ENCODE measurements at regions not wholly inside any gene's neighbourhood (a gene's known extent, or its start where the extent isn't known, plus 50 kb on each side); places are given as distances from the start of the nearest gene placed in this dataset.

GRCh38 chr18:66728951-66729350 is 125.1 kb upstream of the CDH19 start:
- no peaks in the 10 kb centered on the region for H3K36me3 ChIP-seq (ENCODE audit: control insufficient read depth in 2 of 2, insufficient read depth in 1 of 2, low read length in 2 of 2)
- no peaks in the 10 kb centered on the region for H3K9me3 ChIP-seq (ENCODE audit: control insufficient read depth, insufficient read depth, low read depth, low read length)
- H3K4me3 ChIP-seq (ENCODE audit: low read depth, low read length), result no peak overlapping the region
- CTCF ChIA-PET, result no interaction called here
- POLR2A ChIA-PET, result no interaction called here
- no peaks in the 10 kb centered on the region for H3K4me1 ChIP-seq (ENCODE audit: control insufficient read depth, insufficient read depth, low read length)
- H3K27ac ChIP-seq (ENCODE audit: extremely low read depth, low read depth, low read length), result no peak overlapping the region
- TF ChIP-seq ZNF335 (tag by site-specific recombination; conservative IDR thresholded peaks at IDR 0.05) (no peak), MZF1 (tag by site-specific recombination; IDR thresholded peaks at IDR 0.05; ENCODE audit: borderline replicate concordance) (no peak), ZNF169 (tag by site-specific recombination; IDR thresholded peaks at IDR 0.05) (no peak), GLIS1 (tag by site-specific recombination; IDR thresholded peaks at IDR 0.05) (no peak), ZNF239 (tag by site-specific recombination; IDR thresholded peaks at IDR 0.05) (no peak), ZSCAN16 (tag by site-specific recombination; IDR thresholded peaks at IDR 0.05) (no peak), ZNF175 (tag by site-specific recombination; IDR thresholded peaks at IDR 0.05) (no peak), ZXDB (tag by site-specific recombination; IDR thresholded peaks at IDR 0.05) (no peak), ZNF660 (tag by site-specific recombination; IDR thresholded peaks at IDR 0.05) (no peak), ZBTB7A (tag by site-specific recombination; IDR thresholded peaks at IDR 0.05; ENCODE audit: low read depth) (no peak), ZBTB8A (tag by site-specific recombination; IDR thresholded peaks at IDR 0.05) (no peak), BCL6B (tag by site-specific recombination; IDR thresholded peaks at IDR 0.05) (no peak), GFI1B (tag by site-specific recombination; IDR thresholded peaks at IDR 0.05) (no peak), ZEB2 (tag by site-specific recombination; IDR thresholded peaks at IDR 0.05) (no peak), ZNF473 (tag by site-specific recombination; IDR thresholded peaks at IDR 0.05) (no peak)
- TF ChIP-seq, protein P1, sequence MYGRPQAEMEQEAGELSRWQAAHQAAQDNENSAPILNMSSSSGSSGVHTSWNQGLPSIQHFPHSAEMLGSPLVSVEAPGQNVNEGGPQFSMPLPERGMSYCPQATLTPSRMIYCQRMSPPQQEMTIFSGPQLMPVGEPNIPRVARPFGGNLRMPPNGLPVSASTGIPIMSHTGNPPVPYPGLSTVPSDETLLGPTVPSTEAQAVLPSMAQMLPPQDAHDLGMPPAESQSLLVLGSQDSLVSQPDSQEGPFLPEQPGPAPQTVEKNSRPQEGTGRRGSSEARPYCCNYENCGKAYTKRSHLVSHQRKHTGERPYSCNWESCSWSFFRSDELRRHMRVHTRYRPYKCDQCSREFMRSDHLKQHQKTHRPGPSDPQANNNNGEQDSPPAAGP (tag by site-specific recombination; IDR thresholded peaks at IDR 0.05), result no peak
- TF ChIP-seq, protein P2, sequence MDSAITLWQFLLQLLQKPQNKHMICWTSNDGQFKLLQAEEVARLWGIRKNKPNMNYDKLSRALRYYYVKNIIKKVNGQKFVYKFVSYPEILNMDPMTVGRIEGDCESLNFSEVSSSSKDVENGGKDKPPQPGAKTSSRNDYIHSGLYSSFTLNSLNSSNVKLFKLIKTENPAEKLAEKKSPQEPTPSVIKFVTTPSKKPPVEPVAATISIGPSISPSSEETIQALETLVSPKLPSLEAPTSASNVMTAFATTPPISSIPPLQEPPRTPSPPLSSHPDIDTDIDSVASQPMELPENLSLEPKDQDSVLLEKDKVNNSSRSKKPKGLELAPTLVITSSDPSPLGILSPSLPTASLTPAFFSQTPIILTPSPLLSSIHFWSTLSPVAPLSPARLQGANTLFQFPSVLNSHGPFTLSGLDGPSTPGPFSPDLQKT (IDR thresholded peaks at IDR 0.05; ENCODE audit: borderline replicate concordance, low read depth, low read length), result no peak

- Histone ChIP-seq H3K36me3 (ENCODE audit: control insufficient read depth in 2 of 2, insufficient read depth in 1 of 2, low read length in 2 of 2) (no peaks in the 10 kb centered on the region), H3K9me3 (ENCODE audit: control insufficient read depth, insufficient read depth, low read depth, low read length) (no peaks in the 10 kb centered on the region), H3K4me1 (ENCODE audit: control insufficient read depth, insufficient read depth, low read length) (no peaks in the 10 kb centered on the region), H3K4me3 (ENCODE audit: low read depth, low read length) (no peak overlapping the region), H3K27ac (ENCODE audit: extremely low read depth, low read depth, low read length) (no peak overlapping the region)
- CTCF ChIA-PET, result interaction anchor here (0.7 kb wide), 1 partner anchor 43 kb away, joined by 3 read pairs; no protein-coding TSS in a partner anchor
- POLR2A ChIA-PET, result no interaction called here
- no peak for TF ChIP-seq ZNF830 (tag by site-specific recombination; IDR thresholded peaks at IDR 0.05; ENCODE audit: low read depth)
- no peak for TF ChIP-seq ZNF423 (tag by site-specific recombination; IDR thresholded peaks at IDR 0.05)
- no peak for TF ChIP-seq ZNF302 (tag by site-specific recombination; IDR thresholded peaks at IDR 0.05; ENCODE audit: low read depth)
- no peak for TF ChIP-seq ZBTB6 (tag by site-specific recombination; IDR thresholded peaks at IDR 0.05)
- TF ChIP-seq ZFHX2 (tag by site-specific recombination; conservative IDR thresholded peaks at IDR 0.05), result no peak
- no peak for TF ChIP-seq ZNF211 (tag by site-specific recombination; IDR thresholded peaks at IDR 0.05; ENCODE audit: low read depth)
- TF ChIP-seq ZNF37A (tag by site-specific recombination; IDR thresholded peaks at IDR 0.05), result no peak
- no peak for TF ChIP-seq TRIM28 (IDR thresholded peaks at IDR 0.05; ENCODE audit: borderline replicate concordance, low read length)
- TF ChIP-seq ZNF292 (tag by site-specific recombination; IDR thresholded peaks at IDR 0.05; ENCODE audit: borderline replicate concordance, low read depth), result no peak
- no peak for TF ChIP-seq ZNF555 (tag by site-specific recombination; conservative IDR thresholded peaks at IDR 0.05)
- TF ChIP-seq ZNF202 (tag by site-specific recombination; IDR thresholded peaks at IDR 0.05; ENCODE audit: borderline replicate concordance), result no peak
Measured at GRCh38 chr18:66727991-66728390, 124.1 kb upstream of the CDH19 start.
